GM12875 (cell line): ENCODE measurements at regions not wholly inside any gene's neighbourhood (a gene's known extent, or its start where the extent isn't known, plus 50 kb on each side); places are given as distances from the start of the nearest gene placed in this dataset.

Experiments used
- H3K4me3 ChIP-seq: one replicate; pipeline ENCODE4 v1.5.1; 2011; ENCODE audit warnings: low read depth, low read length, control low read depth
- TF ChIP-seq, protein P1 (sequence below): IDR thresholded peaks from 2 replicates; pipeline ENCODE4 v1.5.1; 2011; ENCODE audit warnings: low read depth, mild to moderate bottlenecking, control low read depth, inconsistent platforms, low read length, moderate library complexity, borderline replicate concordance; ENCODE audit not compliant: insufficient read depth

DNA sequence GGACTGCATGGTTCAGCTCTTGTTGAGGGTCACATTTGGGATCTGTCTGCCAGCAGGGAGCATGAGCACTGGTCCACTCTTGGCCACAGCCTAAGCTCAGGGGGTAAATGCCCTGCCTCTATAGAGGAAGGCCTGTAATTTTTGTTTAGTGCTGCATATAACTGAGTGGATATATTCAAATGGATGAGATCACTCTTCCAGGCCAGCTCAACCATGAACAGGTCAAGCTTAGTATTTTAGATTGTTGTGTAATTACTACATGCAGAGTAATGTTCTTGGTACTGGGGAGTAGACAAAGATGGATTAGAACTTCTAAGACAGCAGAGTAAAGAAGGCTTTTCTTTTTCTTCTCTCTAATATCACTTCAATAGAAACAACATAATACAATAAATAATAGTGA lies 376.9 kb downstream of the GPATCH2 start:
- TF ChIP-seq, protein P1, sequence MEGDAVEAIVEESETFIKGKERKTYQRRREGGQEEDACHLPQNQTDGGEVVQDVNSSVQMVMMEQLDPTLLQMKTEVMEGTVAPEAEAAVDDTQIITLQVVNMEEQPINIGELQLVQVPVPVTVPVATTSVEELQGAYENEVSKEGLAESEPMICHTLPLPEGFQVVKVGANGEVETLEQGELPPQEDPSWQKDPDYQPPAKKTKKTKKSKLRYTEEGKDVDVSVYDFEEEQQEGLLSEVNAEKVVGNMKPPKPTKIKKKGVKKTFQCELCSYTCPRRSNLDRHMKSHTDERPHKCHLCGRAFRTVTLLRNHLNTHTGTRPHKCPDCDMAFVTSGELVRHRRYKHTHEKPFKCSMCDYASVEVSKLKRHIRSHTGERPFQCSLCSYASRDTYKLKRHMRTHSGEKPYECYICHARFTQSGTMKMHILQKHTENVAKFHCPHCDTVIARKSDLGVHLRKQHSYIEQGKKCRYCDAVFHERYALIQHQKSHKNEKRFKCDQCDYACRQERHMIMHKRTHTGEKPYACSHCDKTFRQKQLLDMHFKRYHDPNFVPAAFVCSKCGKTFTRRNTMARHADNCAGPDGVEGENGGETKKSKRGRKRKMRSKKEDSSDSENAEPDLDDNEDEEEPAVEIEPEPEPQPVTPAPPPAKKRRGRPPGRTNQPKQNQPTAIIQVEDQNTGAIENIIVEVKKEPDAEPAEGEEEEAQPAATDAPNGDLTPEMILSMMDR: no peak
- H3K4me3 ChIP-seq: no peak overlapping the region

DNA sequence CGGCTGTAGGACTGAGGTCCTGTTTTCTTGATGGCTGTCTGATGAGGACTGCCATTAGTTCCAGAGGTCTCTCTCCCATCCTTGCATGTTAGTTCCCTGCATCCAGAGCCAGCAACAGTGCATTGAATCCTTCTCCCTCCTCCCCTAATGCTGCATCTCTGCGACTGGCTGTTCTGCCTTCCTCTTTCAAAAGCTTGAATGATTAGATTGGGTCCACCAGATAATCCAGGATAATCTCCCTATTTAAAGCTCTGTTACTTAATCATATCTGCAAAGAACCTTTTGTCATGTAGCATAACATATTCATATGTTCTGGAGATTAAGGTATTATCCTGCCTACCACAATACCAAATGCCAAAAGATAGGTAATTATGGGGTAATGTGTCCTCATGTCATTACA lies 377.5 kb downstream of the GPATCH2 start:
- TF ChIP-seq, protein P1: no peak
- H3K4me3 ChIP-seq: no peak overlapping the region

DNA sequence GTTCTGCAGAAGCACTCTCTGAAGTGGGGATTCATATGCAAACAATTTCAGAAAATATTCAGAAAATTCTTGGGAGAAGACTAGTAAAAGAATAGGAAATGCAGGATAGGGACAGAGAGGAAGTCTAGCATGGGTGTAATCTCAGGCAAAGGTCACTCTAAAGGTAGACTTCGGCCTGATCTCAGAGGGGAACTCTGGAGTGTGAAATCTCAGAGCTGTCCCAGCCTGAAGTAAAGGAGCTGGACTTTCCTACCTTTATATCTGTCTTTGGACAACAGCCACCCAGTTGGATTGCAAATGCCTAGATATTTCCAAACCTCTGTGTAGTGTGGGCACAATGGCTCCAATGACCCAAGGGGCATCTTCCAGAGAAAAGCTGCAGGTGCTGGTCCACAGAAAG lies 379.8 kb downstream of the GPATCH2 start:
- H3K4me3 ChIP-seq: no peak overlapping the region
- TF ChIP-seq, protein P1: no peak

DNA sequence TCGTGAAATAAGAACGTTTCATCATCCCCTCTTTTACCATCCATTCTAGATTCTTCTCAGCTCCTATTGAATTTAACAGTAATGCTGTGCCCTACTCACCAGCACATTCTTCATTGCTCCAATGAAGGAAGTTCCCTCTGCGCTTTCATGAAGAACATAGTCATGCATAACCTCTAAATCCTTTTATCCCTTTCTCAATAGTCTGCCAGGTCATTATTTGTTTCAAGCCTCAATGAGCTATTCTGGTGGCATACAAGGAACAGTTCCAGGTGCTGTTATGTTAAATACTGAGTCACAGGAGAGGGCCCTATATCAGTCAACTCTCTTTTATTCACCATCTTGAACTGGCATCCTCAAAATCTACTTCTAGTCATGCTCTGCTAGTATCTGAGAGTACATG lies 381.0 kb downstream of the GPATCH2 start:
- TF ChIP-seq, protein P1: no peak

DNA sequence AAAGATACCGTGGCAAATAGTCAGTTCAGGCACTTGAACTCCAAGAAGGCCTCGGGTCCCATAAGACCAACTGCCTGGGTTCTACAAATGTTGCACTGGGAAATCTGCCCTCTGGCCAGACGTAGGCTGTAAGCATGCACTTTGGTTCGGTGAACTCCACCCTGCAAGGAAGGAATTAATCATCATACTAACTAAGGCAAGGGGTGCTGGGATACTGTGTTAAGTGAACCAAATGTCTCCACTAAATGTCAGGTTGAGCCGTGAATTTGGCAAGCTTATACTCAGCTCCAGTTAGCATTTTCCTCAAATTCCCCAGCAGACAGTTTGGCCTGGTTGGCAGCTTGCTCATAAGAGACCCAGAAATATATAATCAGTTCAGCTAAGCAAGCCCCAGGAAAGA lies 385.9 kb downstream of the GPATCH2 start:
- no peak overlapping the region for H3K4me3 ChIP-seq
- TF ChIP-seq, protein P1: no peak

More for the DNA sequence above, 381.0 kb downstream of the GPATCH2 start:
- no peak overlapping the region for H3K4me3 ChIP-seq

DNA sequence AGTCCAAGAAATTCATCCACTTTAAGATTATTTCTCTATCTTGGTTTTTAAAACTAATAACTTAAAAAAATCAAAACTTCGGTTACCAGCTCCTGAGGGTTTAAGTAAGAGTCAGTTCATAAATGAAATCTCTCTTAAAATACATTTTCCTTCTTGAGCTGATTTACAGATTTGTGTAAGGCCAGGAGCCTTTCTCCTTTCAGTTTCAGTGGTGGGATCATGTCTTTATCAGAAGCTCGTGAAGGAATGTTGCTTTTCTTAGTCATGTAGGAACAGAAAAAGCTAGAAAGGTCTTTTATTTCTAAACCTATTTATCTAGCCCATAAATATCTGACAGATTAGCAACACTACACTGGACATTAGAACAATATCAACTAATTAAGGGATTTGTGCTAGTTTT lies 390.2 kb downstream of the GPATCH2 start:
- H3K4me3 ChIP-seq: no peak overlapping the region
- TF ChIP-seq, protein P1: no peak

DNA sequence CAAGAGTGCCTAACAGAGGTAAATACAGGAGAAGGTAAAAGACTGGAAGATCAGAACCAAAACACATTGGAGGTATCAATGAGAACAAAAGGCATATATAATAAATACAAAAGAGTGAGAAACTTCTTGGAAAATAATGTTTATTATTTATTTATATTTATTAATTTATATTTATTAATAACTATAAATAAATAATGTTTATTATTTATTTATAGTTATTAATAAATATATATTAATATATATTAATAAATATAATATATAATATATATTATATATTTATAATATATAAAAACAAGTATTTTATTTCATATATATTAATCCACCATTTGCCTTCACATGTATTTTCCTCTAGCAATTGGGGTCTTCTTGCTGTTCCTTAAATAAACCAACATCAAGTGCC lies 391.9 kb downstream of the GPATCH2 start:
- H3K4me3 ChIP-seq: no peak overlapping the region
- TF ChIP-seq, protein P1: no peak
